GM12878 (cell line): ENCODE measurements at regions not wholly inside any gene's neighbourhood (a gene's known extent, or its start where the extent isn't known, plus 50 kb on each side); places are given as distances from the start of the nearest gene placed in this dataset.

ENCODE experiments used
- ATAC-seq: fragments of 200-7000 bp; cut with Tn5 transposase; 3 replicates; pipeline ENCODE4 v1.9.1; 2020; ENCODE audit warnings: mild to moderate bottlenecking, moderate library complexity
- BruUV-seq: library from RNA; stranded (reverse); fragments of 400-500 nt; replicated peaks from 2 replicates; lab custom pipeline; 2021; lab: Mats Ljungman, UMichigan
- CTCF ChIA-PET: fragments of 300-600 bp; sonication (Branson Sonifier 250); formaldehyde crosslinking; extraction: SDS; loops from one replicate; lab custom pipeline; 2021; ENCODE audit warnings: inconsistent platforms; lab: Yijun Ruan, JAX
- POLR2A ChIA-PET: fragments of 350-600 bp; formaldehyde crosslinking; extraction: SDS; loops from one replicate; lab custom pipeline; 2021; ENCODE audit warnings: inconsistent platforms; lab: Charles Lee
- RAD21 ChIA-PET: fragments of 300-600 bp; sonication (Branson Sonifier 250); formaldehyde crosslinking; loops from one replicate; lab custom pipeline; 2023; ENCODE audit warnings: antibody characterized with exemption; ENCODE audit not compliant: unreplicated experiment; lab: Charles Lee
- SMC1A ChIA-PET: fragments of 300-600 bp; sonication (Branson Sonifier 250); formaldehyde crosslinking; loops from one replicate; lab custom pipeline; 2023; ENCODE audit not compliant: unreplicated experiment, uncharacterized antibody; lab: Charles Lee
- DNase-seq: peaks from one replicate; pipeline ENCODE4 v3.0.0-alpha.2; 2011; ENCODE audit warnings: low read depth, low spot score
- FAIRE-seq: peaks from 3 replicates; lab custom pipeline; 2011; peaks lifted over from hg19 to GRCh38; lab: Jason Lieb, UNC
- H2AFZ ChIP-seq: 2 replicates; pipeline ENCODE4 v1.6.0; 2011; ENCODE audit warnings: low read depth, low read length, control low read depth; ENCODE audit not compliant: control insufficient read depth
- H3K27ac ChIP-seq: 2 replicates; pipeline ENCODE4 v1.5.1; 2011; ENCODE audit warnings: control low read depth; ENCODE audit not compliant: control insufficient read depth, insufficient read depth
- H3K27me3 ChIP-seq, 2 experiments: replicated peaks in 1 of 2; 2 replicates each; pipeline versions ENCODE4 v1.6.0 to v1.6.1; 2011; ENCODE audit warnings: low read length in 1 of 2; ENCODE audit not compliant: control insufficient read depth in 2 of 2, insufficient read depth in 2 of 2
- H3K36me3 ChIP-seq, 2 experiments: 2 replicates each; pipeline ENCODE4 v1.5.1; 2011; ENCODE audit warnings: low read length in 1 of 2; ENCODE audit not compliant: control insufficient read depth in 2 of 2, insufficient read depth in 2 of 2
- H3K4me1 ChIP-seq: 2 replicates; pipeline ENCODE4 v1.6.1; 2011; ENCODE audit warnings: mild to moderate bottlenecking, low read length, moderate library complexity, mixed read lengths; ENCODE audit not compliant: control insufficient read depth, insufficient read depth
- H3K4me2 ChIP-seq: 2 replicates; pipeline ENCODE4 v1.6.0; 2011; ENCODE audit warnings: control low read depth; ENCODE audit not compliant: control insufficient read depth, insufficient read depth
- H3K4me3 ChIP-seq: fragments of 200-600 bp; sonication (generic); 2 replicates; pipeline ENCODE4 v1.5.1; 2016
- H3K79me2 ChIP-seq: 2 replicates; pipeline ENCODE4 v1.6.0; 2011; ENCODE audit warnings: low read length; ENCODE audit not compliant: control insufficient read depth, insufficient read depth
- H3K9ac ChIP-seq: 2 replicates; pipeline ENCODE4 v1.8.0; 2011; ENCODE audit warnings: low read length, control low read depth, mixed read lengths; ENCODE audit not compliant: control insufficient read depth, insufficient read depth
- H3K9me3 ChIP-seq: replicated peaks from 3 replicates; pipeline ENCODE4 v1.5.1; 2011; ENCODE audit warnings: mild to moderate bottlenecking, low read length; ENCODE audit not compliant: control insufficient read depth, insufficient read depth
- H4K20me1 ChIP-seq: 2 replicates; pipeline ENCODE4 v1.6.0; 2011; ENCODE audit not compliant: control insufficient read depth, insufficient read depth
- ATF7 ChIP-seq: fragments of 450-650 bp; IDR thresholded peaks from 2 replicates; pipeline ENCODE4 v1.6.1; 2016; ENCODE audit warnings: low read depth, mild to moderate bottlenecking
- BHLHE40 ChIP-seq, 2 experiments: fragments of 450-650 bp in 1 of 2; IDR thresholded peaks; 2 replicates each; pipeline ENCODE4 v1.6.1; 2011 to 2017; ENCODE audit warnings: low read depth in 2 of 2, borderline replicate concordance in 1 of 2, improper control_type of control experiment in 1 of 2, low read length in 1 of 2, mild to moderate bottlenecking in 1 of 2
- BRCA1 ChIP-seq: IDR thresholded peaks from 2 replicates; pipeline ENCODE4 v1.6.1; 2011; ENCODE audit warnings: low read depth, low read length, improper control_type of control experiment
- FOXK2 ChIP-seq: fragments of 450-650 bp; IDR thresholded peaks from 2 replicates; pipeline ENCODE4 v1.6.1; 2017; ENCODE audit warnings: mild to moderate bottlenecking, moderate library complexity
- GABPA ChIP-seq: IDR thresholded peaks from 2 replicates; pipeline ENCODE4 v1.6.1; 2014; ENCODE audit warnings: antibody characterized with exemption, low read depth, mild to moderate bottlenecking, inconsistent platforms
- POLR2A ChIP-seq: IDR thresholded peaks from 2 replicates; pipeline ENCODE4 v1.6.1; 2011; ENCODE audit warnings: low read depth, mild to moderate bottlenecking, low read length
- POLR2AphosphoS5 ChIP-seq: IDR thresholded peaks from 2 replicates; pipeline ENCODE4 v1.6.1; 2011; ENCODE audit warnings: mild to moderate bottlenecking, low read length, inconsistent platforms
- POU2F2 ChIP-seq: IDR thresholded peaks from 3 replicates; pipeline ENCODE4 v1.6.1; 2011; ENCODE audit warnings: low read depth, mild to moderate bottlenecking, low read length, borderline replicate concordance
- RUNX3 ChIP-seq: IDR thresholded peaks from 2 replicates; pipeline ENCODE4 v1.6.1; 2012; ENCODE audit warnings: low read length, inconsistent platforms
- SMAD5 ChIP-seq: IDR thresholded peaks from 2 replicates; pipeline ENCODE4 v1.6.1; 2016; ENCODE audit warnings: antibody characterized with exemption, low read depth
- SMC3 ChIP-seq: IDR thresholded peaks from 2 replicates; pipeline ENCODE4 v1.6.1; 2011; ENCODE audit warnings: low read length, improper control_type of control experiment, borderline replicate concordance
- SUPT20H ChIP-seq: IDR thresholded peaks from 2 replicates; pipeline ENCODE4 v1.6.1; 2011; ENCODE audit warnings: low read depth, mild to moderate bottlenecking, low read length, moderate library complexity, borderline replicate concordance; ENCODE audit not compliant: control insufficient read depth
- TARDBP ChIP-seq: IDR thresholded peaks from 2 replicates; pipeline ENCODE4 v1.6.1; 2016; ENCODE audit warnings: borderline replicate concordance
- TCF7 ChIP-seq: IDR thresholded peaks from 2 replicates; pipeline ENCODE4 v1.6.1; 2014; ENCODE audit warnings: antibody characterized with exemption, borderline replicate concordance
- ZNF207 ChIP-seq: fragments of 450-650 bp; IDR thresholded peaks from 2 replicates; pipeline ENCODE4 v1.6.1; 2014; ENCODE audit warnings: antibody characterized with exemption, mild to moderate bottlenecking, borderline replicate concordance
- WGBS: methylation state at CpG from one replicate; pipeline ENCODE4 v1.1.6; 2016; ENCODE audit warnings: low lambda C conversion rate; ENCODE audit not compliant: insufficient replicate concordance, insufficient coverage; ENCODE audit errors: missing lambda C conversion rate; 5-methylcytosine and 5-hydroxymethylcytosine counted together
- in situ Hi-C: fragments of 300-500 bp; cut with MboI; formaldehyde crosslinking; loops from 9 replicates; pipeline ENCODE4 v1.14.3; 2018; ENCODE audit warnings: mixed read lengths
- intact Hi-C: fragments of 100-400 bp; cut with micrococcal nuclease; formaldehyde crosslinking; loops from one replicate; pipeline ENCODE4 v1.14.2; 2022; ENCODE audit not compliant: unreplicated experiment
- TF ChIP-seq, protein P1 (sequence below): fragments of 450-650 bp; IDR thresholded peaks from 2 replicates; pipeline ENCODE4 v1.6.1; 2016; ENCODE audit warnings: mild to moderate bottlenecking
- TF ChIP-seq, protein P2 (sequence below): IDR thresholded peaks from 2 replicates; pipeline ENCODE4 v1.6.1; 2011; ENCODE audit warnings: borderline replicate concordance, low read depth, mild to moderate bottlenecking, moderate library complexity, low read length; ENCODE audit not compliant: insufficient read depth, poor library complexity, severe bottlenecking

DNA sequence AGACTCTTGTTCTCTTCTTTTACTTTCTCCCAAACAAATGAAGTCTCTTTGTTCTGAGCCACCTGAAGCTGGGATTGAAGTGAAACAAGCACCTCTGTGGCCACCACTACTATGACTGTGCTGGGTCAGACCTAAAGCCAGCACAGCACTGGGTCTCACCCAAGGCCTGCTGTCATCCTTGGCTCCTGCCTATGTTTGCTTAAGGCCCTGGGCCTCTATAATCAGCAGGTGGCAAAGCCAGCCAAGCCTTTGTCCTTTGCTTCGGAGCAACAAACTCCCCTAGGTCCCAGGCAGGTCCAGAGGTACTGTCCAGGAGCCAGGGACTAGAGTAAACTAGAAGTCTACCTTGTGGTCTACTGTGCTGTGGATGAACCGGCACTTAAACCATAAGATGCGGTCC, 220.6 kb upstream of the ARSJ start (continued):
- TF ChIP-seq BRCA1, result no peak
- no peak for TF ChIP-seq ATF7
- TF ChIP-seq RUNX3, result no peak
- TF ChIP-seq POLR2A, result no peak
- no peak for TF ChIP-seq GABPA
- no peak for TF ChIP-seq TARDBP
- no peak for TF ChIP-seq SMAD5
- no peak for TF ChIP-seq BHLHE40 (IDR thresholded peaks at IDR 0.05; ENCODE audit: borderline replicate concordance in 1 of 2, low read depth in 2 of 2, low read length in 1 of 2)
- no peak for TF ChIP-seq POU2F2
- TF ChIP-seq SUPT20H, result no peak

DNA sequence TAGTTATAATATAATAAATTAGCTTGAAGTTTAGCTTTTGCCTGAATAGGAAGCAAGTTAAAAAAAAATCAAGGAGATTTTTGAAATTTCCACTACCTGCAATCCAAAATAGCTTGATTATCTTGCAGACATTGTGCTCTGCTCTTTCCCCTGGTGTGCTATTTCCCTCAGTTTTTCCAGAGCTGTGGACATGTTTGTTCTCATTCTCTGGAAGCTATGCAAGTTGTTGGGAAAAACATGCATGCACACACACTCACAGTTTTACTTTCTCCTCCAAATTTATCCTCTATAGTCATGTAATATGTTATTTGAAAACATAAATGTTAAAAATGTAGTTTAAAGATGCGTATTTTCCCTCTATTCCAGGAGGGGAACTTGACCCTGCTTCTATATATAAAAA, 225.8 kb upstream of the ARSJ start:
- ChIA-PET CTCF (no interaction called here), POLR2A (no interaction called here), RAD21 (no interaction called here), SMC1A (no interaction called here)
- ATAC-seq (no peak), DNase-seq (no peak), FAIRE-seq (no peak)
- H3K36me3 ChIP-seq, result no peaks in the 10 kb centered on the region
- H2AFZ ChIP-seq, result no peak overlapping the region
- no peaks in the 10 kb centered on the region for H3K79me2 ChIP-seq
- WGBS, result 7% methylated on average over 1 of the region's 1 CpG
- no peaks in the 10 kb centered on the region for H4K20me1 ChIP-seq
- no peak overlapping the region for H3K27ac ChIP-seq
- H3K4me3 ChIP-seq, result no peak overlapping the region
- no TSS peak for BruUV-seq
- no peak overlapping the region for H3K4me2 ChIP-seq
- in situ Hi-C loops, result no loop called here
- H3K9ac ChIP-seq, result no peak overlapping the region
- intact Hi-C loops, result no loop called here
- TF ChIP-seq TCF7 (no peak), ZNF207 (no peak), POLR2AphosphoS5 (no peak), FOXK2 (no peak), SMC3 (no peak)
- TF ChIP-seq, protein P1, sequence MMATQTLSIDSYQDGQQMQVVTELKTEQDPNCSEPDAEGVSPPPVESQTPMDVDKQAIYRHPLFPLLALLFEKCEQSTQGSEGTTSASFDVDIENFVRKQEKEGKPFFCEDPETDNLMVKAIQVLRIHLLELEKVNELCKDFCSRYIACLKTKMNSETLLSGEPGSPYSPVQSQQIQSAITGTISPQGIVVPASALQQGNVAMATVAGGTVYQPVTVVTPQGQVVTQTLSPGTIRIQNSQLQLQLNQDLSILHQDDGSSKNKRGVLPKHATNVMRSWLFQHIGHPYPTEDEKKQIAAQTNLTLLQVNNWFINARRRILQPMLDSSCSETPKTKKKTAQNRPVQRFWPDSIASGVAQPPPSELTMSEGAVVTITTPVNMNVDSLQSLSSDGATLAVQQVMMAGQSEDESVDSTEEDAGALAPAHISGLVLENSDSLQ, result no peak
- TF ChIP-seq, protein P2, sequence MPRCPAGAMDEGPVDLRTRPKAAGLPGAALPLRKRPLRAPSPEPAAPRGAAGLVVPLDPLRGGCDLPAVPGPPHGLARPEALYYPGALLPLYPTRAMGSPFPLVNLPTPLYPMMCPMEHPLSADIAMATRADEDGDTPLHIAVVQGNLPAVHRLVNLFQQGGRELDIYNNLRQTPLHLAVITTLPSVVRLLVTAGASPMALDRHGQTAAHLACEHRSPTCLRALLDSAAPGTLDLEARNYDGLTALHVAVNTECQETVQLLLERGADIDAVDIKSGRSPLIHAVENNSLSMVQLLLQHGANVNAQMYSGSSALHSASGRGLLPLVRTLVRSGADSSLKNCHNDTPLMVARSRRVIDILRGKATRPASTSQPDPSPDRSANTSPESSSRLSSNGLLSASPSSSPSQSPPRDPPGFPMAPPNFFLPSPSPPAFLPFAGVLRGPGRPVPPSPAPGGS, result no peak
- H3K27me3 ChIP-seq, result no peaks in the 10 kb centered on the region
- no peaks in the 10 kb centered on the region for H3K4me1 ChIP-seq
- no peaks in the 10 kb centered on the region for H3K9me3 ChIP-seq
